HG03439 (cell line): ENCODE measurements at regions not wholly inside any gene's neighbourhood (a gene's known extent, or its start where the extent isn't known, plus 50 kb on each side); places are given as distances from the start of the nearest gene placed in this dataset.

Experiments
- ATAC-seq: cut with Tn5 transposase; IDR thresholded peaks from one replicate; pipeline ENCODE4 v1.9.1; 2021; ENCODE audit warnings: mild to moderate bottlenecking, moderate library complexity; ENCODE audit not compliant: unreplicated experiment

- ATAC-seq = no peak
Measured at GRCh38 chr7:41027428-41028115, 675.3 kb downstream of the INHBA start.

- ATAC-seq = no peak
Measured at GRCh38 chr7:41024126-41024525, 678.8 kb downstream of the INHBA start.

- no peak for ATAC-seq
Measured at GRCh38 chr7:41020056-41020455, 682.8 kb downstream of the INHBA start.

GRCh38 chr7:41013117-41013516 lies 689.8 kb downstream of the INHBA start:
- ATAC-seq = no peak

GRCh38 chr7:41012041-41012440 lies 690.8 kb downstream of the INHBA start:
- no peak for ATAC-seq

- ATAC-seq = no peak
Measured at GRCh38 chr7:41010967-41011366, 691.9 kb downstream of the INHBA start.

GRCh38 chr7:41010418-41010817 lies 692.5 kb downstream of the INHBA start:
- ATAC-seq = no peak

GRCh38 chr7:41007811-41008210 lies 695.1 kb downstream of the INHBA start:
- ATAC-seq = no peak

GRCh38 chr7:41007351-41007751 lies 695.5 kb downstream of the INHBA start:
- ATAC-seq = no peak

GRCh38 chr7:41006306-41006995 lies 696.4 kb downstream of the INHBA start:
- no peak for ATAC-seq

GRCh38 chr7:41005374-41005901 lies 697.5 kb downstream of the INHBA start:
- ATAC-seq = no peak

- no peak for ATAC-seq
Measured at GRCh38 chr7:41003977-41004376, 698.9 kb downstream of the INHBA start.

GRCh38 chr7:41003611-41003940 lies 699.3 kb downstream of the INHBA start:
- no peak for ATAC-seq

GRCh38 chr7:41002741-41003610 lies 699.9 kb downstream of the INHBA start:
- no peak for ATAC-seq

GRCh38 chr7:41000042-41000441 lies 702.8 kb downstream of the INHBA start:
- ATAC-seq = no peak

GRCh38 chr7:40996233-40996677 lies 706.6 kb downstream of the INHBA start:
- no peak for ATAC-seq

GRCh38 chr7:40990841-40991240 lies 712.0 kb downstream of the INHBA start:
- ATAC-seq = no peak

GRCh38 chr7:40987571-40987970 lies 715.3 kb downstream of the INHBA start:
- ATAC-seq = no peak

- ATAC-seq = no peak
Measured at GRCh38 chr7:40986351-40986873, 716.5 kb downstream of the INHBA start.

GRCh38 chr7:40983111-40983510 lies 719.8 kb downstream of the INHBA start:
- no peak for ATAC-seq

GRCh38 chr7:40979296-40979695 lies 723.6 kb downstream of the INHBA start:
- ATAC-seq = no peak
